Body of pancreas (tissue), 4 donors: ENCODE measurements at regions not wholly inside any gene's neighbourhood (a gene's known extent, or its start where the extent isn't known, plus 50 kb on each side); places are given as distances from the start of the nearest gene placed in this dataset.

ENCODE experiments used
- ATAC-seq: fragments of 150-250 bp; one replicate; pipeline ENCODE4 v1.9.1; 2016
- DNase-seq, 4 donors: peaks; one replicate each; pipeline ENCODE4 v3.0.0-alpha.2; 2019
- H3K27ac ChIP-seq, 4 donors: fragments of 200-600 bp; sonication (generic); 1 replicate in 3 of 4; 2 replicates in 1 of 4; pipeline versions ENCODE4 v1.5.1 to v1.6.1; 2016 to 2019; ENCODE audit warnings: mild to moderate bottlenecking in 1 of 4, mixed read lengths in 1 of 4, moderate library complexity in 1 of 4
- H3K27me3 ChIP-seq, 2 donors: fragments of 200-600 bp; sonication (generic); one replicate each; pipeline ENCODE4 v1.6.0; 2016; ENCODE audit warnings: mild to moderate bottlenecking in 1 of 2
- H3K36me3 ChIP-seq, 2 donors: fragments of 200-600 bp; sonication (generic); replicated peaks in 1 of 2; 2 replicates each; pipeline ENCODE4 v1.5.1; 2016; ENCODE audit warnings: low read depth in 2 of 2; ENCODE audit not compliant: insufficient read depth in 1 of 2
- H3K4me1 ChIP-seq: fragments of 200-600 bp; sonication (generic); one replicate; pipeline ENCODE4 v1.6.0; 2016
- H3K4me3 ChIP-seq, 2 donors: fragments of 200-600 bp; sonication (generic); 1 replicate in 1 of 2; 2 replicates in 1 of 2; pipeline ENCODE4 v1.5.1; 2016 to 2019
- H3K9me3 ChIP-seq, 3 donors: fragments of 200-600 bp; sonication (generic); 1 replicate in 2 of 3; 2 replicates in 1 of 3; pipeline ENCODE4 v1.5.1; 2016
- POLR2A ChIP-seq, 3 donors: fragments of 450-650 bp; IDR thresholded peaks; one replicate each; pipeline ENCODE4 v1.6.1; 2016; ENCODE audit warnings: antibody characterized with exemption in 3 of 3, mild to moderate bottlenecking in 2 of 3
- WGBS, 2 donors: methylation state at CpG; one replicate each; pipeline ENCODE4 v1.1.5; 2017; 5-methylcytosine and 5-hydroxymethylcytosine counted together
- intact Hi-C: fragments of 100-400 bp; cut with DNase I; formaldehyde crosslinking; loops from one replicate; pipeline ENCODE4 v1.15.1; 2023
- TF ChIP-seq, protein P1 (sequence below), 7 experiments: fragments of 450-650 bp in 4 of 7; fragments of 200-600 bp in 3 of 7; sonication (generic) in 3 of 7; IDR thresholded peaks; one replicate each; pipeline ENCODE4 v1.5.1; 2016 to 2019; ENCODE audit warnings: antibody characterized with exemption in 7 of 7

DNA sequence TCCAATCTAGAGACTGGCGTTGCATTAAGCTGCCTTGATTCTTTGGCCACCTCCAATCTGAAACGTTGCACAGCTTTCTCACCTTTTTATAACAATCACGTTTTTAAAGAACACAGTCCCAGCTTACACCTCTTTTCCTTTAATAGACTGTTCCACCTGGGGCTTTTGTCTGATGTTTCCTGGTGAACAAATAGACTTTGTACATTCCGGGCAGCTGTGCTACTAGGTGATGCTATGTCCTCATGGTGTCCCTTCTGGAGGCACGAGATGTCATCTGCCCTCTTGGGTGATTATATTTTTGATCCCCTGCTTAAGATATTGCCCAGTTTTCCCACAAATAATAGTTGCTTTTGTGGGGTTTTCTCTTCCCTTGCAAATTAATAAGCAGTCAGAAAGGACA lies 225.5 kb downstream of the SOX9 start:
- H3K9me3 ChIP-seq = no peaks in the 10 kb centered on the region
- ATAC-seq = no peak
- intact Hi-C loops = no loop called here
- TF ChIP-seq, protein P1, sequence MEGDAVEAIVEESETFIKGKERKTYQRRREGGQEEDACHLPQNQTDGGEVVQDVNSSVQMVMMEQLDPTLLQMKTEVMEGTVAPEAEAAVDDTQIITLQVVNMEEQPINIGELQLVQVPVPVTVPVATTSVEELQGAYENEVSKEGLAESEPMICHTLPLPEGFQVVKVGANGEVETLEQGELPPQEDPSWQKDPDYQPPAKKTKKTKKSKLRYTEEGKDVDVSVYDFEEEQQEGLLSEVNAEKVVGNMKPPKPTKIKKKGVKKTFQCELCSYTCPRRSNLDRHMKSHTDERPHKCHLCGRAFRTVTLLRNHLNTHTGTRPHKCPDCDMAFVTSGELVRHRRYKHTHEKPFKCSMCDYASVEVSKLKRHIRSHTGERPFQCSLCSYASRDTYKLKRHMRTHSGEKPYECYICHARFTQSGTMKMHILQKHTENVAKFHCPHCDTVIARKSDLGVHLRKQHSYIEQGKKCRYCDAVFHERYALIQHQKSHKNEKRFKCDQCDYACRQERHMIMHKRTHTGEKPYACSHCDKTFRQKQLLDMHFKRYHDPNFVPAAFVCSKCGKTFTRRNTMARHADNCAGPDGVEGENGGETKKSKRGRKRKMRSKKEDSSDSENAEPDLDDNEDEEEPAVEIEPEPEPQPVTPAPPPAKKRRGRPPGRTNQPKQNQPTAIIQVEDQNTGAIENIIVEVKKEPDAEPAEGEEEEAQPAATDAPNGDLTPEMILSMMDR (IDR thresholded peaks at IDR 0.05) = no peak
- TF ChIP-seq POLR2A (IDR thresholded peaks at IDR 0.05) = no peak
- peaks cover 7% of the 10 kb centered on the region for H3K4me1 ChIP-seq
- no peaks in the 10 kb centered on the region for H3K27me3 ChIP-seq
- no peak overlapping the region for H3K4me3 ChIP-seq
- 57 to 59% methylated on average over 5 of the region's 5 CpGs for WGBS, 2 donors
- H3K36me3 ChIP-seq = no peaks in the 10 kb centered on the region
- no peak overlapping the region for H3K27ac ChIP-seq
- DNase-seq = no peak

DNA sequence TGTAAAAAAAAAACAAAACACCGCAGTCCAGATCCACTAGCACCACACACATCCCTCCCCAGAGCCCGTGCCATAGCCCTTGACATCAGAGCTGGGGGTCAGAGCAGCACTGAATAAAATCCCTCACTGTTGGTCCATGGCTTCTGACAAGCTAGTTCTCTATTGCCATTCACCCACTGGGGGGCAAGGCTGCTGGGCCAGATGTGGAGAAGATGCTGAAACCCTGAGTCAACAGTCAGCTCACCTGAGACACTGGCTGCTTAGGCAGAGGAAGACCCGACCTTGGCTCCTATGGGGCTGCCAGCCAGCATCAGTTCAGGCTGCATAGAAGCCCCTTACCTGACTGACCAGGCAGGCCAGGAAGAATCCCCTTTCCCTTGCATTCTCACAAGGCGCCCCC lies 228.2 kb downstream of the SOX9 start:
- Histone ChIP-seq H3K4me3 (no peak overlapping the region), H3K4me1 (peaks cover 7% of the 10 kb centered on the region), H3K36me3 (no peaks in the 10 kb centered on the region), H3K27ac (no peak overlapping the region), H3K9me3 (no peaks in the 10 kb centered on the region), H3K27me3 (no peaks in the 10 kb centered on the region)
- ATAC-seq (no peak), DNase-seq (no peak)
- WGBS, 2 donors = 71 to 88% methylated on average over 4 of the region's 4 CpGs
- intact Hi-C loops = no loop called here
- no peak for TF ChIP-seq POLR2A (IDR thresholded peaks at IDR 0.05)

DNA sequence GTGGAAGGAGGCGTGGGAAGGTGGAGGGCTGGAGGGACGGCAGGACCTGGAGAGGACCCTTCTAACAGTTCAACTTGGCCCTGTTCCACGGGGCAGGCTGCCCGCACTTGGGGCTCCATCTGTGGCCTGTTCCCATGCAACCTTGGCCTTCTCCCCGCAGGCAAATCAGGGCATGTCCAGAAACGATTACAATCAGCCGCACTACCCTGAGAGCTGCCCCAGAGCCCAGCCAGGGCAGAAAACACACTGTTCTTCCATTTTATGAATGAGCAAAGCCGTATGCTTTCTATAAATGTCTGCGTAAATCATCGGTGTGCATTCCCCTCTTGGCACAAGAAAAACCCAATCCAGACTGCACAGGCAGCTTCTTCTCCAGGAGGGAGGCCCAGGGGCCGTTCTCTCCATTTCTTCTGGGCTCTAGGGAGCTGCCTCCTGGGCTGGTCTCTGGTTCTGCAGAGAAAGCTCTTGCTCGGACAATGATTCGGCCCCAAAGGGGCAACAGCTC lies 228.7 kb downstream of the SOX9 start:
- 58 to 65% methylated on average over 11 to 13 of the region's 13 CpGs for WGBS, 2 donors
- H3K4me3 ChIP-seq = no peak overlapping the region
- no peak overlapping the region for H3K27ac ChIP-seq
- intact Hi-C loops = no loop called here
- no peaks in the 10 kb centered on the region for H3K9me3 ChIP-seq
- peak in 2 of 4 donors; percentile 17 to 26 for DNase-seq
- H3K4me1 ChIP-seq = peaks cover 7% of the 10 kb centered on the region
- ATAC-seq = no peak
- H3K36me3 ChIP-seq = no peaks in the 10 kb centered on the region
- H3K27me3 ChIP-seq = no peaks in the 10 kb centered on the region
- TF ChIP-seq, protein P1 (IDR thresholded peaks at IDR 0.05) = no peak
- no peak for TF ChIP-seq POLR2A (IDR thresholded peaks at IDR 0.05)

DNA sequence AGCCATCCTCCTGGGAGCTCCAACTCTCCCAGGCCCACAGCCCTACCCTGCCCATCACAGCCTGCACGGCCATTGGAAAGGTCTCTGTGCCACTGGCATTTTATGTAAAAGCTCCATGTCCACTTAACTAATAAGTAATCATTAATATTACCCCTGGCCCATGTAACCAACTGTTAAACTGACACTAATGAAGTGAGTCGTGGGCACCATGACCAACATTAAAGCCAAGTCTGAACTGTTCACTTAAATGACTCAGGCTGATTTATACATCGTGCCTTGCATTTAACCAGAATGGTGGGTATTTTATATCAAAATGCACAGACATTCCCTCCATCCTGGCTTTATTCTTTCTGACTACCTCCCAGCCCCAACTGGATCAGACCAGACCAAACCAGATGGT lies 229.3 kb downstream of the SOX9 start:
- Histone ChIP-seq H3K27me3 (no peaks in the 10 kb centered on the region), H3K9me3 (no peaks in the 10 kb centered on the region), H3K27ac (no peak overlapping the region), H3K4me3 (no peak overlapping the region), H3K4me1 (peaks cover 7% of the 10 kb centered on the region), H3K36me3 (no peaks in the 10 kb centered on the region)
- DNase-seq (no peak), ATAC-seq (no peak)
- TF ChIP-seq, protein P1 (IDR thresholded peaks at IDR 0.05) = no peak
- no peak for TF ChIP-seq POLR2A (IDR thresholded peaks at IDR 0.05)
- intact Hi-C loops = no loop called here
- WGBS, 2 donors = 90 to 95% methylated on average over 3 of the region's 3 CpGs

DNA sequence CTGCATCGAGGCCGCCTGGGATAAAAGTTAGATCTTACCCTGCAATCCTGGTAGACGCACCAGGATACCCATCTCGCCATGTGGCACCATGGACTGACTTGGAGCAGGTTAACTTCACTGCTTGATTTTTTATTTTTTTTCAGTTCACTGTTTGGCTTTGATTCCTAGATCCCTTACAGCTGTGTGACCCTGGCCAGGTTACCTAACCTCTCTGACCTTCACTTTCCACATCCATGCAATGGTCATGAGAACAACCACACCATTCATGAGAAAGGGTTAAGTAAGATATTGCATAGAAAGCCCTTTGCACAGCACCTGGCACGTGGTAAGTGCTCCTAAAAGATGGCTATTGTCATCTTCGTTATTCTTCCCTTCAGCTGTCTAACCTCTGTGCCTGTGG lies 230.5 kb downstream of the SOX9 start:
- TF ChIP-seq POLR2A (IDR thresholded peaks at IDR 0.05) = no peak
- TF ChIP-seq, protein P1 (IDR thresholded peaks at IDR 0.05) = no peak
- DNase-seq (no peak), ATAC-seq (no peak)
- peaks cover 7% of the 10 kb centered on the region for H3K4me1 ChIP-seq
- H3K27me3 ChIP-seq = no peaks in the 10 kb centered on the region
- intact Hi-C loops = no loop called here
- H3K27ac ChIP-seq = no peak overlapping the region
- WGBS, 2 donors = 86 to 93% methylated on average over 6 of the region's 6 CpGs
- no peaks in the 10 kb centered on the region for H3K36me3 ChIP-seq
- no peak overlapping the region for H3K4me3 ChIP-seq
- H3K9me3 ChIP-seq = no peaks in the 10 kb centered on the region
